HG03196 (cell line): ENCODE measurements at regions not wholly inside any gene's neighbourhood (a gene's known extent, or its start where the extent isn't known, plus 50 kb on each side); places are given as distances from the start of the nearest gene placed in this dataset.

ENCODE experiments used
- ATAC-seq: cut with Tn5 transposase; IDR thresholded peaks from one replicate; pipeline ENCODE4 v1.9.1; 2021; ENCODE audit not compliant: unreplicated experiment

GRCh38 chr7:46162609-46163008 lies 241.5 kb upstream of the IGFBP3 start:
- no peak for ATAC-seq

GRCh38 chr7:46160861-46161260 lies 239.8 kb upstream of the IGFBP3 start:
- no peak for ATAC-seq

- ATAC-seq = no peak
These were observed 236.9 kb upstream of the IGFBP3 start for GRCh38 chr7:46157931-46158330.

- ATAC-seq = no peak
These were observed 236.3 kb upstream of the IGFBP3 start for GRCh38 chr7:46157404-46157803.

- no peak for ATAC-seq
These were observed 235.8 kb upstream of the IGFBP3 start for GRCh38 chr7:46156853-46157252.

GRCh38 chr7:46156086-46156485 lies 235.0 kb upstream of the IGFBP3 start:
- no peak for ATAC-seq

- ATAC-seq = no peak
These were observed 234.3 kb upstream of the IGFBP3 start for GRCh38 chr7:46155367-46155766.

GRCh38 chr7:46153951-46154787 lies 233.1 kb upstream of the IGFBP3 start:
- peak; percentile 56 for ATAC-seq

- ATAC-seq = peak; percentile 20
These were observed 232.5 kb upstream of the IGFBP3 start for GRCh38 chr7:46153583-46153950.

- ATAC-seq = no peak
These were observed 231.6 kb upstream of the IGFBP3 start for GRCh38 chr7:46152696-46153095.

- no peak for ATAC-seq
These were observed 229.6 kb upstream of the IGFBP3 start for GRCh38 chr7:46150721-46151120.

GRCh38 chr7:46150202-46150601 lies 229.1 kb upstream of the IGFBP3 start:
- ATAC-seq = no peak

GRCh38 chr7:46147871-46148270 lies 226.8 kb upstream of the IGFBP3 start:
- no peak for ATAC-seq

GRCh38 chr7:46146454-46147255 lies 225.6 kb upstream of the IGFBP3 start:
- ATAC-seq = no peak

GRCh38 chr7:46145412-46145811 lies 224.3 kb upstream of the IGFBP3 start:
- no peak for ATAC-seq

GRCh38 chr7:46143949-46144917 lies 223.2 kb upstream of the IGFBP3 start:
- no peak for ATAC-seq

GRCh38 chr7:46143421-46143820 lies 222.3 kb upstream of the IGFBP3 start:
- ATAC-seq = no peak

- no peak for ATAC-seq
These were observed 218.0 kb upstream of the IGFBP3 start for GRCh38 chr7:46139079-46139478.

- no peak for ATAC-seq
These were observed 216.7 kb upstream of the IGFBP3 start for GRCh38 chr7:46137725-46138124.

- ATAC-seq = no peak
These were observed 214.5 kb upstream of the IGFBP3 start for GRCh38 chr7:46135557-46135956.

- ATAC-seq = no peak
These were observed 213.7 kb upstream of the IGFBP3 start for GRCh38 chr7:46134795-46135194.
